Coronary artery (tissue), 2 donors: ENCODE measurements at regions not wholly inside any gene's neighbourhood (a gene's known extent, or its start where the extent isn't known, plus 50 kb on each side); places are given as distances from the start of the nearest gene placed in this dataset.

Experiments
- DNase-seq: peaks from one replicate; pipeline ENCODE4 v3.0.0-alpha.2; 2017; ENCODE audit warnings: low spot score
- H3K27ac ChIP-seq, 2 donors: fragments of 200-600 bp; sonication (generic); one replicate each; pipeline ENCODE4 v1.5.1; 2016 to 2019
- H3K4me3 ChIP-seq: fragments of 200-600 bp; sonication (generic); 2 replicates; pipeline ENCODE4 v1.5.1; 2016; ENCODE audit warnings: mild to moderate bottlenecking, moderate library complexity
- TF ChIP-seq, protein P1 (sequence below): fragments of 200-600 bp; sonication (generic); IDR thresholded peaks from one replicate; pipeline ENCODE4 v1.5.1; 2019; ENCODE audit warnings: antibody characterized with exemption

DNA sequence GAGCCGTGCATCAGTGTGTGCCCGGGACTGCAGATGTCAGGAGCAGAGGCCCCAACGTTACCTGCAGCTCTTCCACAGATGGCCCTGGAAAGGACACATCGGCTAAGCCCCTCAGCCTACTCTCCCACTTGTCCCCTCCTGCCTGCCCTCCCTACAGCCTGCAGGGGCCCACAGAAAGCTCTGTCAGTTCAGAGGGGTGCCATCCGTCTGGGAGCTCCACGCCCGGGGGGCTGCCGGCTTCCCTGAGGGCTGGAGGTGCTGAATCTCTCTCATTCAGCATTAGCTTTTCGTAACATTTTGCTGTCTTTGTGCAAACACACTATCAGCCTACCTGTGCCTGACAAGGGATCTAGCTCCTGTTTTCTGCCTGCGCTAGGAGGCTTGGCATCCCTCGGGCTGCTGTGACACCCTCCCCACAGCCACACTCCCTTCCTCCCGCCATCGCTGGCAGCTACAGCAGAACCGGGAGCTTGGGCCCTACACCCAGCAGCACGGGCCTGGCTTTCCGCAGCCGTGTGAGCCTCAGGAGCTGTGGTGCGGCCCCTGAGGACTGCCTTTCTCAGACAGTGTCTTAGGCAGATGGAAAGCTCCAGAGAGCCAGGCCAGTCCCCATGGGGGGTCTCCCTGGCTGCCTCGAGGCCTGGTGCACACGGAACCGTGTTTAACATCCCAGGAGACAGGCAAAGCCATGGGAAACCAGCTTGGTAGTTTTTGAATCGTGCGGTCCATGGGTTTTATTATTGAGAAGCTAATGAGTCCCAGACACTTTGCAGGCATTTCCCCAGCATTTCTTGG, 198.3 kb upstream of the B3GAT1 start:
- no peak overlapping the region for H3K27ac ChIP-seq
- TF ChIP-seq, protein P1, sequence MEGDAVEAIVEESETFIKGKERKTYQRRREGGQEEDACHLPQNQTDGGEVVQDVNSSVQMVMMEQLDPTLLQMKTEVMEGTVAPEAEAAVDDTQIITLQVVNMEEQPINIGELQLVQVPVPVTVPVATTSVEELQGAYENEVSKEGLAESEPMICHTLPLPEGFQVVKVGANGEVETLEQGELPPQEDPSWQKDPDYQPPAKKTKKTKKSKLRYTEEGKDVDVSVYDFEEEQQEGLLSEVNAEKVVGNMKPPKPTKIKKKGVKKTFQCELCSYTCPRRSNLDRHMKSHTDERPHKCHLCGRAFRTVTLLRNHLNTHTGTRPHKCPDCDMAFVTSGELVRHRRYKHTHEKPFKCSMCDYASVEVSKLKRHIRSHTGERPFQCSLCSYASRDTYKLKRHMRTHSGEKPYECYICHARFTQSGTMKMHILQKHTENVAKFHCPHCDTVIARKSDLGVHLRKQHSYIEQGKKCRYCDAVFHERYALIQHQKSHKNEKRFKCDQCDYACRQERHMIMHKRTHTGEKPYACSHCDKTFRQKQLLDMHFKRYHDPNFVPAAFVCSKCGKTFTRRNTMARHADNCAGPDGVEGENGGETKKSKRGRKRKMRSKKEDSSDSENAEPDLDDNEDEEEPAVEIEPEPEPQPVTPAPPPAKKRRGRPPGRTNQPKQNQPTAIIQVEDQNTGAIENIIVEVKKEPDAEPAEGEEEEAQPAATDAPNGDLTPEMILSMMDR, result no peak
- H3K4me3 ChIP-seq, result no peak overlapping the region
- no peak for DNase-seq

DNA sequence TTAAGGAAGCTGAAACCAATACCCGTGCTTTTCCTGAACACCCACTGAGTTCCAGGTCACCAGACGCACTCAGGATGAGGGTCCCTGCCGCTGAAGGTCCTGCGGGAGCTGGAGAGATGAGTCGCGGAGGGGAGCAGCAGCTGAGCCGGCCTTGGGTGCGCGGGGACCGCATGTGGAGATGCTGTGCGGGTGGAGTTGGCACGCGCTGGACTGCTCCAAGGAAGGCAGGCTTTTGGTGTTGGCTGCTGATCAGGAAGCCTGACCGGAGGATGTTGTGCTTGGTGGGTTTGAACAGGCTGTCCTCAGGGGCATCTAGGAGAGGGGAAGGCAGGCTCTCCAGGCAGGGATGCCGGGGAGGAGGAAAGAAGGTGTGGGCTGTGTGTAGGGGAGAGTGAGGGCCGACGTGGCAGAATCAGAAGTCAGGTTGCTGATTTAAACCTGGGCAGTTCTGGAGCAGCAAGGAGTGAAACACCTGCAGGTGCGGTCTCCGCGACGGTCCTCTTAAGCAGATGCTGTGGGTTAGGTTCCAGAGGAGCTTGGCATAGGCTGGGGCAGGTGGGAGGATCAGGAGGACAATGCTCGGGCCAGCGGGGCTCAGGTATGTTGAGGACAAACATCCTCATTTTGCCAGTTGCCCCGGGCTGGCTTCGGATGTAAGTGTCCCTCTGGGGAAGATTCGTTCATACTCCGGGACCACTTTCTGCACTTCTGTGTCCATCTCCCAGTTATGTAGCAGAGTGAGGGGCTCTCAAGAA, 197.5 kb upstream of the B3GAT1 start:
- Histone ChIP-seq H3K4me3 (no peak overlapping the region), H3K27ac (no peak overlapping the region)
- DNase-seq, result peak; percentile 38
- TF ChIP-seq, protein P1, result no peak

DNA sequence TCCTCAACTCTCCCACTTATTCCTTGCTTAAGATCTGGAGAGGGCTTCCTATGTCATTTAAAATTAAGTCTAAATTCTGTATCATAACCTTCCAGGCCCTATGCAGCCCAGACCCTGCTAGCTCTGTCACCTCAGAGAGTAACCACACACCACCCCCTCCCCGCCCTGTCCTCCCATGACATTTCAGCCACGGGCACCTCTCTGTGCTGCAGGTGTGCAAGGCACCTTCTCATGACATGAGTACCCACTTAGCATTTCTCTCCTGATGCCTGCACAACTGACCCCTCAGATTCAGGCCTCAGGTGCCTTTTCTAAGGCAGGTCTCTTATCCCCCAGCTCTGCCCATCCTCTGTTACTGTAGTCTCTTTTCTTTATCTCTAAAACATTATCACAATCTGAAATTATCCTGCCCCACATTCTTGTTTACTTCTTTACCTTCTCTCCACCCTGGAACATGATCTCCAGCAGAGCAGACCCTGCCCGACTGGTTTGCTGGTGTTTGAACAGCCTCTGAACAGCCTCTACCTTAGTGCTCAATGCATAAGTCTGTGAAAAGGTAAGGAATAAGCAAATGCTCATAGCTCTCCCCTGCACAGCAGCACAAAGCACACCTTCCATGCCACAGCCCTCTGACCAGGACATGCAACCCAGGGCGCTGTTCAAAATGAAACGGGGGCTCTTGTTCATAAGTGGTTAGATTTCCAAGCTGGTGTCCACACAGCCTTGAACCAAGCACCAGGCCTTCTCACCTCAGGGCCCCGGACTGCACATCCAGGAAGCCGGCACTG, 196.1 kb upstream of the B3GAT1 start:
- Histone ChIP-seq H3K4me3 (no peak overlapping the region), H3K27ac (no peak overlapping the region)
- TF ChIP-seq, protein P1, result no peak
- DNase-seq, result peak; percentile 53

DNA sequence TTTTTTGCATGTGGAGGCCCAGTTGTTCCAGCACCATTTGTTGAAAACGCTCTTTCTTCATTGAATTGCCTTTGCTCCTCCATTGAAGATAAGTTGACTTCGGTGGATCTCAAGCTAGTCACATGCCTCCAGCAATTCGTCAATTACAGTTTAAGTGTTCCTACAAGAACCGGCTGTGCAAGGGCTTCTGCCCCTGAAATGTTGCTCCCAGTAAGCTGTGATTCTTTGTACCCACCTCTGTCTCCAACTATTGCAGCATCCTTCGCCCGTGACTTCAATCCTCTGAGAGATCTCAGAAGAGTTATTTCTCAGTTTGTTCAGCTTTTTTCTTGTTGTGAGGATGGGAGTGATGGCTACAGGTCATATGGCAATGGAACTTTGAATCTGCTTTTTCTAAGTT, 194.2 kb upstream of the B3GAT1 start:
- Histone ChIP-seq H3K4me3 (no peak overlapping the region), H3K27ac (no peak overlapping the region)
- DNase-seq, result peak; percentile 31
- TF ChIP-seq, protein P1, result no peak

- no peak overlapping the region for H3K27ac ChIP-seq
- H3K4me3 ChIP-seq, result no peak overlapping the region
- peak; percentile 12 for DNase-seq
- TF ChIP-seq, protein P1, result no peak
Observed at GRCh38 chr11:134604886-134605285, 192.8 kb upstream of the B3GAT1 start.

GRCh38 chr11:134599299-134599771, 187.3 kb upstream of the B3GAT1 start:
- Histone ChIP-seq H3K27ac (no peak overlapping the region), H3K4me3 (no peak overlapping the region)
- DNase-seq, result peak; percentile 11
- TF ChIP-seq, protein P1, result no peak
